H9 (cell line): ENCODE measurements at regions not wholly inside any gene's neighbourhood (a gene's known extent, or its start where the extent isn't known, plus 50 kb on each side); places are given as distances from the start of the nearest gene placed in this dataset.

Source experiments
- DNase-seq: peaks from one replicate; pipeline ENCODE4 v3.0.0-alpha.2; 2017
- H2AFZ ChIP-seq: one replicate; pipeline ENCODE4 v1.6.1; 2013; ENCODE audit warnings: mild to moderate bottlenecking, low read length, control low read depth, moderate library complexity
- H2AK5ac ChIP-seq: 2 replicates; pipeline ENCODE4 v1.6.1; 2013; ENCODE audit warnings: low read length, control low read depth, mixed read lengths; ENCODE audit not compliant: insufficient read length
- H2BK120ac ChIP-seq: one replicate; pipeline ENCODE4 v1.6.1; 2013; ENCODE audit warnings: low read depth, mild to moderate bottlenecking, low read length, control low read depth, inconsistent platforms; ENCODE audit not compliant: poor library complexity, severe bottlenecking
- H2BK12ac ChIP-seq: 2 replicates; pipeline ENCODE4 v1.6.1; 2013; ENCODE audit warnings: low read length, control low read depth, mixed read lengths, low read depth; ENCODE audit not compliant: insufficient read length
- H2BK15ac ChIP-seq: 2 replicates; pipeline ENCODE4 v1.6.1; 2013; ENCODE audit warnings: low read depth, low read length, control low read depth
- H2BK20ac ChIP-seq: one replicate; pipeline ENCODE4 v1.6.1; 2013; ENCODE audit warnings: low read depth, mild to moderate bottlenecking, low read length, control low read depth, inconsistent platforms; ENCODE audit not compliant: poor library complexity, severe bottlenecking
- H2BK5ac ChIP-seq: 2 replicates; pipeline ENCODE4 v1.6.1; 2013; ENCODE audit warnings: low read length, control low read depth, mixed read lengths; ENCODE audit not compliant: insufficient read length
- H3K14ac ChIP-seq: 2 replicates; pipeline ENCODE4 v1.6.1; 2013; ENCODE audit warnings: low read length, control low read depth; ENCODE audit not compliant: insufficient read depth
- H3K18ac ChIP-seq: 2 replicates; pipeline ENCODE4 v1.6.1; 2013; ENCODE audit warnings: low read depth, mild to moderate bottlenecking, mixed read lengths, low read length, control low read depth; ENCODE audit not compliant: insufficient read length
- H3K23ac ChIP-seq: 2 replicates; pipeline ENCODE4 v1.6.1; 2013; ENCODE audit warnings: low read length, control low read depth, mixed read lengths, low read depth; ENCODE audit not compliant: insufficient read length
- H3K23me2 ChIP-seq: 2 replicates; pipeline ENCODE4 v1.6.1; 2013; ENCODE audit warnings: low read depth, mild to moderate bottlenecking, mixed read lengths, low read length, control low read depth; ENCODE audit not compliant: insufficient read length, poor library complexity, severe bottlenecking
- H3K27ac ChIP-seq: 2 replicates; pipeline ENCODE4 v1.5.1; 2013; ENCODE audit warnings: low read length, control low read depth, mixed read lengths, low read depth; ENCODE audit not compliant: insufficient read length
- H3K27me3 ChIP-seq: 2 replicates; pipeline ENCODE4 v1.6.1; 2013; ENCODE audit warnings: low read length, control low read depth, inconsistent platforms; ENCODE audit not compliant: insufficient read depth
- H3K4ac ChIP-seq: 2 replicates; pipeline ENCODE4 v1.6.1; 2013; ENCODE audit warnings: low read depth, mild to moderate bottlenecking, control low read depth, inconsistent platforms, low read length, moderate library complexity
- H3K4me1 ChIP-seq: 2 replicates; pipeline ENCODE4 v1.6.1; 2013; ENCODE audit warnings: low read length, control low read depth, inconsistent platforms; ENCODE audit not compliant: insufficient read depth
- H3K4me2 ChIP-seq: 2 replicates; pipeline ENCODE4 v1.6.1; 2013; ENCODE audit warnings: low read length, control low read depth, mixed read lengths; ENCODE audit not compliant: insufficient read length, insufficient read depth
- H3K56ac ChIP-seq: 2 replicates; pipeline ENCODE4 v1.6.1; 2013; ENCODE audit warnings: low read depth, mild to moderate bottlenecking, mixed read lengths, low read length, control low read depth; ENCODE audit not compliant: insufficient read length
- H3K79me1 ChIP-seq: 2 replicates; pipeline ENCODE4 v1.6.1; 2013; ENCODE audit warnings: low read depth, mild to moderate bottlenecking, moderate library complexity, low read length, control low read depth, inconsistent platforms; ENCODE audit not compliant: insufficient read depth, poor library complexity, severe bottlenecking
- H3K79me2 ChIP-seq: 2 replicates; pipeline ENCODE4 v1.6.1; 2013; ENCODE audit warnings: low read length, control low read depth, inconsistent platforms; ENCODE audit not compliant: insufficient read depth
- H3K9ac ChIP-seq: 2 replicates; pipeline ENCODE4 v1.6.1; 2013; ENCODE audit warnings: low read length, control low read depth, mixed read lengths; ENCODE audit not compliant: insufficient read length; ENCODE audit errors: extremely low read depth
- H3K9me3 ChIP-seq: one replicate; pipeline ENCODE4 v1.6.1; 2013; ENCODE audit warnings: low read depth, low read length, inconsistent platforms; ENCODE audit not compliant: control insufficient read depth
- H3T11ph ChIP-seq: one replicate; pipeline ENCODE4 v1.6.1; 2013; ENCODE audit warnings: mild to moderate bottlenecking, low read length, control low read depth, inconsistent platforms
- H4K20me1 ChIP-seq: one replicate; pipeline ENCODE4 v1.6.1; 2013; ENCODE audit not compliant: control insufficient read depth, insufficient read length, insufficient read depth
- H4K5ac ChIP-seq: 2 replicates; pipeline ENCODE4 v1.6.1; 2013; ENCODE audit warnings: low read depth, mild to moderate bottlenecking, mixed read lengths, low read length, control low read depth; ENCODE audit not compliant: insufficient read length
- H4K8ac ChIP-seq: replicated peaks from 2 replicates; pipeline ENCODE4 v1.6.1; 2013; ENCODE audit warnings: low read length, control low read depth, mixed read lengths, low read depth; ENCODE audit not compliant: insufficient read length
- H4K91ac ChIP-seq: 2 replicates; pipeline ENCODE4 v1.6.1; 2013; ENCODE audit warnings: low read depth, mild to moderate bottlenecking, moderate library complexity, mixed read lengths, low read length, control low read depth; ENCODE audit not compliant: insufficient read length
- H3K27ac Mint-ChIP-seq, 3 experiments: 2 replicates in 2 of 3; 3 replicates in 1 of 3; pipeline ENCODE4 v1.8.0; 2020 to 2021; ENCODE audit warnings: mixed read lengths in 3 of 3, mild to moderate bottlenecking in 1 of 3, moderate library complexity in 1 of 3
- H3K27me3 Mint-ChIP-seq: 2 replicates; pipeline ENCODE4 v1.8.0; 2021; ENCODE audit warnings: low read depth, mild to moderate bottlenecking, moderate library complexity, mixed read lengths
- H3K36me3 Mint-ChIP-seq, 3 experiments: 2 replicates in 2 of 3; 3 replicates in 1 of 3; pipeline ENCODE4 v1.8.0; 2020 to 2021; ENCODE audit warnings: low read depth in 3 of 3, mixed read lengths in 3 of 3; ENCODE audit not compliant: insufficient read depth in 1 of 3
- H3K4me1 Mint-ChIP-seq, 2 experiments: 2 replicates each; pipeline ENCODE4 v1.8.0; 2020; ENCODE audit warnings: mixed read lengths in 2 of 2
- H3K4me3 Mint-ChIP-seq, 2 experiments: 2 replicates in 1 of 2; 3 replicates in 1 of 2; pipeline ENCODE4 v1.8.0; 2020 to 2021; ENCODE audit warnings: mild to moderate bottlenecking in 2 of 2, mixed read lengths in 2 of 2, moderate library complexity in 1 of 2
- H3K9me3 Mint-ChIP-seq, 2 experiments: 2 replicates in 1 of 2; 3 replicates in 1 of 2; pipeline ENCODE4 v1.8.0; 2020; ENCODE audit warnings: mild to moderate bottlenecking in 2 of 2, mixed read lengths in 2 of 2, moderate library complexity in 1 of 2
- CTCF ChIP-seq: fragments of 200-600 bp; sonication (generic); conservative IDR thresholded peaks from 3 replicates; pipeline ENCODE4 v1.8.0; 2021; ENCODE audit warnings: antibody characterized with exemption, mild to moderate bottlenecking
- WGBS: extraction: QIAGEN DNeasy Blood & Tissue Kit; methylation state at CpG from one replicate; pipeline ENCODE4 v1.1.7; 2013; ENCODE audit warnings: missing lambda C conversion rate, low lambda C conversion rate, mixed read lengths; ENCODE audit not compliant: insufficient read length; ENCODE audit errors: extremely low coverage; 5-methylcytosine and 5-hydroxymethylcytosine counted together

DNA sequence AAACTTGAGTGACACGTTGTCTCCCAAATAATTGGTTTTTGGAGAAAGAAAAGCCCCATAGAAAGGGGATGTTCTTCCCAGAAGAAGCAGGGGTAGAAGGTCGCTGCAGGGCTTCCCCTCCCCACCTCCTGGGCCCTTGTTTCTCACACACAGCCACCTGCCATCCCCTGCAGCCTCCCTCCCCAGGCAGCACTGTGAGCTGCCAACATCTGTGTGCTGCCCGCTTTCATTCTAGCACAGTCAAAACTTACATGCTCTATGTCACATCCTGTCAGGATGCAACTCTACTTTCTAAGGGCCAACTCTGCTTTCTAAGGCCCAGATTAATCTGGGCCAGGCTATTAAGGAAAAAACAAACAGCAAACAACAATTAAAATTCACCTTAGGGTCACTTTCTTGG lies 309.4 kb upstream of the ZC3H12C start:
- Mint-ChIP-seq H3K27me3 (no peaks in the 10 kb centered on the region), H3K4me3 (no peak overlapping the region), H3K36me3 (no peaks in the 10 kb centered on the region), H3K4me1 (peaks cover 13 to 16% of the 10 kb centered on the region in 2 experiments), H3K27ac (peak overlapping the region; percentile 25 to 90 (median 81); a peak in 3 of 7 replicates), H3K9me3 (no peaks in the 10 kb centered on the region)
- TF ChIP-seq CTCF = no peak
- Histone ChIP-seq H3K56ac (no peak overlapping the region), H3K4me1 (no peaks in the 10 kb centered on the region), H2AK5ac (no peak overlapping the region), H3K27me3 (no peaks in the 10 kb centered on the region), H3K23ac (no peak overlapping the region), H3K14ac (no peak overlapping the region), H4K5ac (no peak overlapping the region), H3K4ac (no peak overlapping the region), H3K9ac (no peak overlapping the region), H2BK15ac (no peak overlapping the region), H3K18ac (no peak overlapping the region), H2BK20ac (no peak overlapping the region), H3K23me2 (no peaks in the 10 kb centered on the region), H2AFZ (no peak overlapping the region), H3K79me1 (no peaks in the 10 kb centered on the region), H4K8ac (no peak overlapping the region), H4K91ac (no peak overlapping the region), H2BK12ac (no peak overlapping the region), H4K20me1 (no peaks in the 10 kb centered on the region), H3K27ac (no peak overlapping the region), H3K4me2 (no peak overlapping the region), H3T11ph (no peak overlapping the region), H2BK120ac (no peak overlapping the region), H2BK5ac (no peak overlapping the region), H3K9me3 (no peaks in the 10 kb centered on the region), H3K79me2 (no peaks in the 10 kb centered on the region)
- no peak for DNase-seq
- WGBS = no CpG with 5 or more reads among the region's 3 CpGs
